BJ (cell line): ENCODE measurements at regions not wholly inside any gene's neighbourhood (a gene's known extent, or its start where the extent isn't known, plus 50 kb on each side); places are given as distances from the start of the nearest gene placed in this dataset.
"Not testable (repeated sequence)": the region's sequence is repeated elsewhere in the genome, so short reads cannot be mapped to it uniquely, and the experiment has no call there.

ENCODE experiments used
- CTCF ChIA-PET: fragments of 350-600 bp; formaldehyde crosslinking; extraction: SDS; loops from one replicate; lab custom pipeline; 2021; ENCODE audit warnings: antibody characterized with exemption, inconsistent platforms; lab: Yijun Ruan, JAX
- POLR2A ChIA-PET: fragments of 300-600 bp; sonication (Branson Sonifier 250); formaldehyde crosslinking; extraction: SDS; loops from one replicate; lab custom pipeline; 2021; ENCODE audit warnings: antibody characterized with exemption; lab: Charles Lee
- DNase-seq: peaks from one replicate; pipeline ENCODE4 v3.0.0-alpha.2; 2011; ENCODE audit warnings: low read depth
- H3K27me3 ChIP-seq: 2 replicates; pipeline ENCODE4 v1.6.0; 2011; ENCODE audit warnings: low read length; ENCODE audit not compliant: control insufficient read depth, insufficient read depth
- H3K36me3 ChIP-seq: 2 replicates; pipeline ENCODE4 v1.5.1; 2011; ENCODE audit warnings: low read length; ENCODE audit not compliant: control insufficient read depth, insufficient read depth
- H3K4me3 ChIP-seq: 2 replicates; pipeline ENCODE4 v1.5.1; 2011; ENCODE audit warnings: low read depth, mild to moderate bottlenecking, control low read depth, low read length
- TF ChIP-seq, protein P1 (sequence below): IDR thresholded peaks from 2 replicates; pipeline ENCODE4 v1.5.1; 2011; ENCODE audit warnings: low read depth, mild to moderate bottlenecking, control low read depth, inconsistent platforms, low read length, moderate library complexity; ENCODE audit not compliant: insufficient read depth

DNA sequence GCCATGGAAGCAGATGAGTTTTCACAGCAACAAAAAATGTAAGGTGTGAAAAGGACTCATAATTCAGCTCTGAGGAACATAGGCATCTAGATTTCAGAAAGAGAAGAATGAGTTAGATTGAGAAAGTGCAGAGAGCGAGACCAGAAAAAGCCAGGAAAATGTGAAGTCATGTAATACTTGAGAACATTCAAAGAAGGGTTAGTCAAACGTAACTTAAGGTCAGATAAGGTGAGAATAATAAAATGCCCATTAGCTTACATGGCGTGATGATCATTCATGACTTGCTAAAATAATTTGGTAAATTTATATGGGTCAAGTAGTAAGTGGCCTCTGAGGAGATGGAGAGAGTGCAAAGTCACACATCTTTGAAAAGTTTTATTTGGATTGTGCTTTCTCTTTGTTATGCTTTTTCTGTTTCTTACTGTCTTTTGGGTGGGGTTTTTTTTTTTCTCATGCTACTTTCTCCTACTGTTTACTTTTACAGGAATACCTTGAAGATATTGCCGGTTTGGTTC lies 271.8 kb upstream of the NRG3 start:
- H3K36me3 ChIP-seq = no peaks in the 10 kb centered on the region
- ChIA-PET CTCF (no interaction called here), POLR2A (no interaction called here)
- TF ChIP-seq, protein P1, sequence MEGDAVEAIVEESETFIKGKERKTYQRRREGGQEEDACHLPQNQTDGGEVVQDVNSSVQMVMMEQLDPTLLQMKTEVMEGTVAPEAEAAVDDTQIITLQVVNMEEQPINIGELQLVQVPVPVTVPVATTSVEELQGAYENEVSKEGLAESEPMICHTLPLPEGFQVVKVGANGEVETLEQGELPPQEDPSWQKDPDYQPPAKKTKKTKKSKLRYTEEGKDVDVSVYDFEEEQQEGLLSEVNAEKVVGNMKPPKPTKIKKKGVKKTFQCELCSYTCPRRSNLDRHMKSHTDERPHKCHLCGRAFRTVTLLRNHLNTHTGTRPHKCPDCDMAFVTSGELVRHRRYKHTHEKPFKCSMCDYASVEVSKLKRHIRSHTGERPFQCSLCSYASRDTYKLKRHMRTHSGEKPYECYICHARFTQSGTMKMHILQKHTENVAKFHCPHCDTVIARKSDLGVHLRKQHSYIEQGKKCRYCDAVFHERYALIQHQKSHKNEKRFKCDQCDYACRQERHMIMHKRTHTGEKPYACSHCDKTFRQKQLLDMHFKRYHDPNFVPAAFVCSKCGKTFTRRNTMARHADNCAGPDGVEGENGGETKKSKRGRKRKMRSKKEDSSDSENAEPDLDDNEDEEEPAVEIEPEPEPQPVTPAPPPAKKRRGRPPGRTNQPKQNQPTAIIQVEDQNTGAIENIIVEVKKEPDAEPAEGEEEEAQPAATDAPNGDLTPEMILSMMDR = no peak
- DNase-seq = no peak
- H3K27me3 ChIP-seq = no peaks in the 10 kb centered on the region
- no peak overlapping the region for H3K4me3 ChIP-seq

DNA sequence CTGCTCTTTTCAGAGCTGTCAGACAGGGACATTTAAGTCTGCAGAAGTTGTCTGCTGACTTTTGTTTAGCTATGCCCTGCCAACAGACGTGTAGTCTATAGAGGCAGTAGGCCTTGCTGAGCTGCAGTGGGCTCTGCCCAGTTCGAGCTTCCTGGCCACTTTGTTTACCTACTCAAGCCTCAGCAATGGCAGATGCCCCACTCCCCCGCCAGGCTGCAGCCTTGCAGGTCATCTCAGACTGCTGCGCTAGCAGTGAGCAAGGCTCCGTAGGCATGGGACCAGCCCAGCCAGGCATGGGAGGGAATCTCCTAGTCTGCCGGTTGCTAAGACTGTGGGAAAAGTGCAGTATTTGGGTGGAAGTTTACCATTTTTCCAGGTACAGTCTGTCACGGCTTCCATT lies 230.5 kb upstream of the NRG3 start:
- H3K4me3 ChIP-seq, H3K27me3 ChIP-seq, POLR2A ChIA-PET, CTCF ChIA-PET, DNase-seq, H3K36me3 ChIP-seq: not testable (repeated sequence)

DNA sequence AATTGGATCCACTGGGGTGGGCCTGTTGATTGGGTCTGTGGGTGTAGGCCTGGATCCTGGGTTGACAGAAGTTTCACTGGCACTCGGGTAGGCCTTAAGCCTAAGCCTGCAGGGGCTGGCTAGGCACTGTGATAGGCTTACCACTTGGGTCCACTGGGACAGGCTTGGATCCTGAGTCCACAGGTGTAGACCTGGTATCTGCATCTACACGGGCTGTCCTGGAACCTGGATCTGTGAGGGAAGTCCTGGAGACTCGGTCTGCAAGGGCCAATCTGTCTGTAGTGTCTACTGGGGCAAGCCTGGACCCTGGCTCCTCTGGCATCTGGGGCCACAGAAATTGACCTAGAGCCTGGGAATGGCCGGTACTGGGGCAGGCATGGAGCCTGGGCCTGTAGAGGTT lies 219.0 kb upstream of the NRG3 start:
- no peaks in the 10 kb centered on the region for H3K36me3 ChIP-seq
- no peak for DNase-seq
- no peak overlapping the region for H3K4me3 ChIP-seq
- H3K27me3 ChIP-seq = no peaks in the 10 kb centered on the region
- ChIA-PET CTCF (no interaction called here), POLR2A (no interaction called here)
- TF ChIP-seq, protein P1 = no peak

DNA sequence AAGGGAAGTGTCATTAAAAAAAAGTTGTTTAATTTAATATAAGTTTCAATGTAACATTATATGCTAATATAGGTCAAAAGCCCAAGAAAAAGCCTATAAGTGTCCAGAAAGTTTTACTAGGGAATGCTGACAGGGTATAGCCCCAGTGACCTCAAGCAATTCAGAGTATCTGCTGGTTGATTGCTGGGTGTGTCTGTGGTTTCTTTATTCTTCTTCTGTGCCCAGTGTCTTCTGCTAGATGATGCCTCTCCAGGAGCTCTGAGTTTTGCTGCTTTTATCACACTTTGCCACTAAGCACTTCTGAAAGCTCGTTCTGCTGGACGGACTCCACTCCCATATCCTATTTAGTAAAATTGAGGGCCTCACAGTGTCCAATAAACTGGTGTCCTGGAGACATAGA lies 212.2 kb upstream of the NRG3 start:
- no peak for DNase-seq
- TF ChIP-seq, protein P1 = no peak
- CTCF ChIA-PET = no interaction called here
- POLR2A ChIA-PET = no interaction called here
- Histone ChIP-seq H3K27me3 (no peaks in the 10 kb centered on the region), H3K36me3 (no peaks in the 10 kb centered on the region), H3K4me3 (no peak overlapping the region)

DNA sequence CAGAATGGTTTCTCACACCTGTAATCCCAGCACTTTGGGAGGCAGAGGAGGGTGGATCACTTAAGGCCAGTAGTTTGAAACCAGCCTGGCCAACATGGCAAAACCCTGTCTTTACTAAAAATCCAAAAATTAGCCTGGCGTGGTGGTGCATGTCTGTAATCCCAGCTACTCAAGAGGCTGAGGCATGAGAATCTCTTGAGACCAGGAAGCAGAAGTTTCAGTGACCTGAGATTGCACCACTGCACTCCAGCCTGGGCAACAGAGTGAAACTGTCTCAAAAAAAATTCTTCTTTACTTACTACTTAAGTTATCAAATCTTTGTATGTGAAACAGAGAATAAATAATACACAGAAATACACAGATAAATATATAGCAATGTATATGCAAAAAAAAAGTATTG lies 210.2 kb upstream of the NRG3 start:
- H3K4me3 ChIP-seq, DNase-seq, H3K27me3 ChIP-seq, H3K36me3 ChIP-seq, CTCF ChIA-PET, POLR2A ChIA-PET: not testable (repeated sequence)

DNA sequence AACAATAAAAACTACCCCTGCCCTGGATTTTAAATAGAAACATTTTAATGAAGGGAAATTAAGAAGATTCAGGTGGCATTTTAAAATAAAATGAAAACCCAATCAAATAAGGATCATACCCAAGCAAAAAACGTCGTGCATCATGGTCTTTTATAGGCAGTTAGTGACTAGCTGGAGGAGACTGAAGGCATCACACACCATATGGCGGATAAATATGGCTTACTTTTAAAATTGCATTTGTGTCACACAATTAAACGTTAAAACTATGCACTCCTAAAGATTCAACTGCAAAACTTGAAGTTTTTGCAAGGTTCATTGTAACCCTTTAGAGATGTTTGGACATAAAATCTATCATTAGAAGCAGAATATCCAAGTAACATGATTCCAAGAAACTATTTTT lies 200.1 kb upstream of the NRG3 start:
- H3K4me3 ChIP-seq = no peak overlapping the region
- no peak for DNase-seq
- CTCF ChIA-PET = no interaction called here
- H3K27me3 ChIP-seq = no peaks in the 10 kb centered on the region
- POLR2A ChIA-PET = no interaction called here
- TF ChIP-seq, protein P1 = no peak
- H3K36me3 ChIP-seq = no peaks in the 10 kb centered on the region
